HEK293 (cell line): ENCODE measurements at regions not wholly inside any gene's neighbourhood (a gene's known extent, or its start where the extent isn't known, plus 50 kb on each side); places are given as distances from the start of the nearest gene placed in this dataset.

ENCODE experiments used
- CTCF ChIP-seq: fragments of 450-650 bp; formaldehyde crosslinking; IDR thresholded peaks from 2 replicates; pipeline ENCODE4 v1.5.1; 2016; ENCODE audit warnings: missing biosample characterization, missing genetic modification characterization
- GLIS1 ChIP-seq: fragments of 450-650 bp; formaldehyde crosslinking; IDR thresholded peaks from 2 replicates; pipeline ENCODE4 v1.5.1; 2016; ENCODE audit warnings: missing biosample characterization, missing genetic modification characterization
- PRDM10 ChIP-seq: fragments of 450-650 bp; formaldehyde crosslinking; IDR thresholded peaks from 2 replicates; pipeline ENCODE4 v1.5.1; 2016; ENCODE audit warnings: missing biosample characterization, missing genetic modification characterization
- SCRT2 ChIP-seq: fragments of 450-650 bp; formaldehyde crosslinking; IDR thresholded peaks from 2 replicates; pipeline ENCODE4 v1.5.1; 2016; ENCODE audit warnings: missing biosample characterization, missing genetic modification characterization
- SP3 ChIP-seq: fragments of 450-650 bp; formaldehyde crosslinking; IDR thresholded peaks from 2 replicates; pipeline ENCODE4 v1.5.1; 2016; ENCODE audit warnings: missing biosample characterization, missing genetic modification characterization
- YY1 ChIP-seq: fragments of 450-650 bp; formaldehyde crosslinking; IDR thresholded peaks from 2 replicates; pipeline ENCODE4 v1.5.1; 2018; ENCODE audit warnings: missing biosample characterization, missing genetic modification characterization
- ZBTB7A ChIP-seq: fragments of 450-650 bp; formaldehyde crosslinking; IDR thresholded peaks from 2 replicates; pipeline ENCODE4 v1.5.1; 2016; ENCODE audit warnings: low read depth, missing biosample characterization, missing genetic modification characterization
- ZNF280D ChIP-seq: fragments of 450-650 bp; formaldehyde crosslinking; IDR thresholded peaks from 2 replicates; pipeline ENCODE4 v1.5.1; 2016; ENCODE audit warnings: missing biosample characterization, missing genetic modification characterization
- ZNF335 ChIP-seq: fragments of 450-650 bp; formaldehyde crosslinking; conservative IDR thresholded peaks from 2 replicates; pipeline ENCODE4 v1.5.1; 2016; ENCODE audit warnings: missing biosample characterization, missing genetic modification characterization
- ZNF600 ChIP-seq: fragments of 450-650 bp; formaldehyde crosslinking; IDR thresholded peaks from 2 replicates; pipeline ENCODE4 v1.5.1; 2016; ENCODE audit warnings: missing biosample characterization, missing genetic modification characterization
- ZNF610 ChIP-seq: fragments of 450-650 bp; formaldehyde crosslinking; IDR thresholded peaks from 2 replicates; pipeline ENCODE4 v1.5.1; 2016; ENCODE audit warnings: missing biosample characterization, missing genetic modification characterization, borderline replicate concordance
- ZNF707 ChIP-seq: fragments of 450-650 bp; formaldehyde crosslinking; IDR thresholded peaks from 2 replicates; pipeline ENCODE4 v1.5.1; 2016; ENCODE audit warnings: missing biosample characterization, missing genetic modification characterization
- ZSCAN23 ChIP-seq: fragments of 450-650 bp; formaldehyde crosslinking; IDR thresholded peaks from 2 replicates; pipeline ENCODE4 v1.5.1; 2016; ENCODE audit warnings: missing biosample characterization, missing genetic modification characterization

GRCh38 chr19:31511696-31512095 lies 162.5 kb upstream of the TSHZ3 start:
- TF ChIP-seq PRDM10 (tag by site-specific recombination) (no peak), CTCF (tag by site-specific recombination) (no peak), ZNF610 (tag by site-specific recombination) (no peak), ZNF707 (tag by site-specific recombination) (no peak), SCRT2 (tag by site-specific recombination) (no peak), ZSCAN23 (tag by site-specific recombination) (no peak), SP3 (tag by site-specific recombination) (no peak), GLIS1 (tag by site-specific recombination) (no peak), ZNF335 (no peak), ZNF280D (tag by site-specific recombination) (no peak), ZNF600 (tag by site-specific recombination) (no peak), ZBTB7A (tag by site-specific recombination) (no peak), YY1 (tag by site-specific recombination) (no peak)
